IMR-90 (cell line): ENCODE measurements at regions not wholly inside any gene's neighbourhood (a gene's known extent, or its start where the extent isn't known, plus 50 kb on each side); places are given as distances from the start of the nearest gene placed in this dataset.

Source experiments
- ATAC-seq: fragments of 200-7000 bp; cut with Tn5 transposase; 2 replicates; pipeline ENCODE4 v1.9.1; 2020; ENCODE audit warnings: low read depth, mild to moderate bottlenecking, moderate library complexity
- BruUV-seq: library from RNA; stranded (reverse); fragments of 400-500 nt; replicated peaks from 2 replicates; lab custom pipeline; 2021; lab: Mats Ljungman, UMichigan
- CTCF ChIA-PET: fragments of 300-600 bp; formaldehyde crosslinking; extraction: SDS; loops from one replicate; lab custom pipeline; 2021; ENCODE audit warnings: antibody characterized with exemption; lab: Yijun Ruan, JAX
- POLR2A ChIA-PET: fragments of 300-600 bp; sonication (Branson Sonifier 250); formaldehyde crosslinking; loops from one replicate; lab custom pipeline; 2022; ENCODE audit warnings: antibody characterized with exemption; ENCODE audit not compliant: unreplicated experiment; lab: Charles Lee
- DNase-seq: peaks from one replicate; pipeline ENCODE4 v3.0.0; 2013
- H2AFZ ChIP-seq: replicated peaks from 2 replicates; pipeline ENCODE3; 2013; ENCODE audit warnings: low read length, mild to moderate bottlenecking; ENCODE audit not compliant: poor library complexity
- H2AK5ac ChIP-seq: 2 replicates; pipeline ENCODE4 v1.6.1; 2013; ENCODE audit warnings: low read depth, low read length, inconsistent platforms
- H2AK9ac ChIP-seq: replicated peaks from 2 replicates; pipeline ENCODE3; 2013; ENCODE audit warnings: mild to moderate bottlenecking, low read depth, low read length, moderate library complexity; ENCODE audit not compliant: poor library complexity
- H2BK120ac ChIP-seq: 2 replicates; pipeline ENCODE4 v1.6.1; 2013; ENCODE audit warnings: low read depth, low read length, inconsistent platforms
- H2BK15ac ChIP-seq: 3 replicates; pipeline ENCODE4 v1.6.1; 2013; ENCODE audit warnings: low read depth, low read length, inconsistent platforms
- H2BK20ac ChIP-seq: 2 replicates; pipeline ENCODE4 v1.6.1; 2013; ENCODE audit warnings: low read depth, mild to moderate bottlenecking, inconsistent platforms, low read length, moderate library complexity
- H2BK5ac ChIP-seq: 2 replicates; pipeline ENCODE4 v1.6.1; 2013; ENCODE audit warnings: mild to moderate bottlenecking, low read depth, low read length, inconsistent platforms; ENCODE audit not compliant: poor library complexity, severe bottlenecking
- H3K14ac ChIP-seq: replicated peaks from 2 replicates; pipeline ENCODE4 v1.6.1; 2013; ENCODE audit warnings: low read depth, low read length, inconsistent platforms
- H3K18ac ChIP-seq: 2 replicates; pipeline ENCODE4 v1.6.1; 2013; ENCODE audit warnings: low read depth, low read length, control low read depth
- H3K23ac ChIP-seq: 2 replicates; pipeline ENCODE4 v1.6.1; 2013; ENCODE audit warnings: low read depth, low read length, inconsistent platforms
- H3K27ac ChIP-seq: 2 replicates; pipeline ENCODE4 v1.5.1; 2013; ENCODE audit warnings: mild to moderate bottlenecking, control low read depth, low read length; ENCODE audit not compliant: insufficient read depth
- H3K27me3 ChIP-seq: 2 replicates; pipeline ENCODE4 v1.6.1; 2013; ENCODE audit warnings: low read length; ENCODE audit not compliant: control insufficient read depth, insufficient read depth
- H3K36me3 ChIP-seq: 2 replicates; pipeline ENCODE4 v1.6.1; 2013; ENCODE audit warnings: low read length, mixed read lengths; ENCODE audit not compliant: control insufficient read depth, insufficient read depth
- H3K4ac ChIP-seq: 2 replicates; pipeline ENCODE4 v1.6.1; 2013; ENCODE audit warnings: low read depth, low read length, inconsistent platforms
- H3K4me1 ChIP-seq: 2 replicates; pipeline ENCODE4 v1.6.1; 2013; ENCODE audit warnings: low read length, mixed read lengths; ENCODE audit not compliant: control insufficient read depth, insufficient read depth
- H3K4me2 ChIP-seq: 2 replicates; pipeline ENCODE4 v1.6.1; 2013; ENCODE audit warnings: low read depth, mild to moderate bottlenecking, control low read depth, low read length, moderate library complexity
- H3K4me3 ChIP-seq: 2 replicates; pipeline ENCODE4 v1.5.1; 2013; ENCODE audit warnings: low read depth, mild to moderate bottlenecking, control low read depth, low read length, moderate library complexity; ENCODE audit not compliant: insufficient read depth
- H3K56ac ChIP-seq: 2 replicates; pipeline ENCODE4 v1.6.1; 2013; ENCODE audit warnings: low read length, inconsistent platforms; ENCODE audit not compliant: insufficient read depth; ENCODE audit errors: extremely low read depth
- H3K79me1 ChIP-seq, 2 experiments: 2 replicates each; pipeline ENCODE4 v1.6.1; 2013; ENCODE audit warnings: low read length in 2 of 2, inconsistent platforms in 1 of 2, low read depth in 1 of 2
- H3K9ac ChIP-seq: 2 replicates; pipeline ENCODE4 v1.6.1; 2013; ENCODE audit warnings: low read depth, low read length, control low read depth
- H3K9me1 ChIP-seq: 2 replicates; pipeline ENCODE4 v1.6.1; 2013; ENCODE audit warnings: low read length, inconsistent platforms; ENCODE audit not compliant: insufficient read depth
- H3K9me3 ChIP-seq: 2 replicates; pipeline ENCODE4 v1.6.1; 2013; ENCODE audit warnings: low read length; ENCODE audit not compliant: control insufficient read depth, insufficient read depth
- H4K20me1 ChIP-seq: 2 replicates; pipeline ENCODE4 v1.6.1; 2013; ENCODE audit warnings: low read length, inconsistent platforms; ENCODE audit not compliant: insufficient read depth
- H4K5ac ChIP-seq: 2 replicates; pipeline ENCODE4 v1.6.1; 2013; ENCODE audit warnings: mild to moderate bottlenecking, low read depth, low read length, control low read depth
- H4K8ac ChIP-seq, 2 experiments: 2 replicates each; pipeline ENCODE4 v1.6.1; 2013; ENCODE audit warnings: low read depth in 2 of 2, low read length in 2 of 2, control low read depth in 1 of 2, inconsistent platforms in 1 of 2
- H4K91ac ChIP-seq: 2 replicates; pipeline ENCODE4 v1.6.1; 2013; ENCODE audit warnings: low read depth, low read length, inconsistent platforms; ENCODE audit not compliant: insufficient read depth
- FOS ChIP-seq: fragments of 150-350 bp; IDR thresholded peaks from 2 replicates; pipeline ENCODE4 v1.6.1; 2016; ENCODE audit warnings: low read depth, low read length
- MAZ ChIP-seq: IDR thresholded peaks from 2 replicates; pipeline ENCODE4 v1.6.1; 2012; ENCODE audit warnings: low read depth, mild to moderate bottlenecking, low read length, improper control_type of control experiment, moderate library complexity, borderline replicate concordance
- POLR2A ChIP-seq: IDR thresholded peaks from 2 replicates; pipeline ENCODE4 v1.6.1; 2012; ENCODE audit warnings: mild to moderate bottlenecking, low read depth, low read length
- WGBS, 2 experiments: methylation state at CpG; one replicate each; pipeline versions ENCODE4 v1.1.5 to v1.1.7; 2013; ENCODE audit warnings: missing lambda C conversion rate in 2 of 2; ENCODE audit not compliant: insufficient read length in 1 of 2; ENCODE audit errors: extremely low coverage in 2 of 2; 5-methylcytosine and 5-hydroxymethylcytosine counted together
- dilution Hi-C: fragments of 300-500 bp; cut with HindIII; formaldehyde crosslinking; loops from one replicate; pipeline ENCODE4 v1.14.3; 2018; ENCODE audit warnings: low sequenced_read_pairs; ENCODE audit not compliant: unreplicated experiment
- in situ Hi-C: fragments of 300-500 bp; cut with MboI; formaldehyde crosslinking; loops from 3 replicates; pipeline ENCODE4 v1.14.3; 2019; ENCODE audit warnings: low sequenced_read_pairs, inconsistent platforms, mixed read lengths
- intact Hi-C: fragments of 100-400 bp; cut with micrococcal nuclease; formaldehyde crosslinking; loops from 2 replicates; pipeline ENCODE4 v1.10.0; 2022

- H3K36me3 ChIP-seq = no peaks in the 10 kb centered on the region
- peak overlapping the region; percentile 58 for H3K18ac ChIP-seq
- TF ChIP-seq POLR2A (no peak), MAZ (no peak), FOS (peak; percentile 49; the same call in 1 of the 2 replicates)
- H3K4me3 ChIP-seq = no peak overlapping the region
- peak; percentile 69 for DNase-seq
- H3K27ac ChIP-seq = peak overlapping the region; percentile 42; the same call in 1 of the 2 replicates
- peaks cover 6% of the 10 kb centered on the region for H3K9me1 ChIP-seq
- peak overlapping the region; percentile 85 for H3K4ac ChIP-seq
- H3K56ac ChIP-seq = 0 out of 2 replicates have a peak overlapping the region, but pooled peaks have one; percentile 9
- no peaks in the 10 kb centered on the region for H3K79me1 ChIP-seq
- 80% methylated on average over 1 of the region's 12 CpGs; no CpG with 5 or more reads in 1 of the 2 experiments for WGBS, 2 experiments
- no TSS peak for BruUV-seq
- peak overlapping the region; percentile 87 for H2BK15ac ChIP-seq
- peak overlapping the region; percentile 78 for H2AK5ac ChIP-seq
- peak overlapping the region; percentile 74 for H2AK9ac ChIP-seq
- H2BK20ac ChIP-seq = peak overlapping the region; percentile 78
- H4K91ac ChIP-seq = peak overlapping the region; percentile 67
- H2AFZ ChIP-seq = peak overlapping the region; percentile 80
- H4K8ac ChIP-seq = peak overlapping the region; percentile 46 to 79
- no peaks in the 10 kb centered on the region for H3K27me3 ChIP-seq
- no peaks in the 10 kb centered on the region for H4K20me1 ChIP-seq
- in situ Hi-C loops = no loop called here
- no peak overlapping the region for H3K4me2 ChIP-seq
- H2BK5ac ChIP-seq = peak overlapping the region; percentile 63
- ChIA-PET CTCF (no interaction called here), POLR2A (no interaction called here)
- peak overlapping the region; percentile 74 for H3K14ac ChIP-seq
- peak overlapping the region; percentile 85 for H2BK120ac ChIP-seq
- no peaks in the 10 kb centered on the region for H3K9me3 ChIP-seq
- intact Hi-C loops = no loop called here
- peak overlapping the region; percentile 13; the same call in 1 of the 2 replicates for H3K9ac ChIP-seq
- peak overlapping the region; percentile 81 for H4K5ac ChIP-seq
- H3K4me1 ChIP-seq = peaks cover 10% of the 10 kb centered on the region
- H3K23ac ChIP-seq = peak overlapping the region; percentile 51; the same call in 1 of the 2 replicates
- peak; percentile 67 for ATAC-seq
- dilution Hi-C loops = no loop called here
Observed at GRCh38 chr2:217075268-217076057, 215.6 kb upstream of the TNP1 start.
